Suprapubic skin (tissue), 4 donors: ENCODE measurements at regions not wholly inside any gene's neighbourhood (a gene's known extent, or its start where the extent isn't known, plus 50 kb on each side); places are given as distances from the start of the nearest gene placed in this dataset.

Experiments
- DNase-seq, 2 donors: peaks; one replicate each; pipeline ENCODE4 v3.0.0-alpha.2; 2019; ENCODE audit warnings: low spot score in 2 of 2
- H3K27ac ChIP-seq: fragments of 200-600 bp; sonication (generic); one replicate; pipeline ENCODE4 v1.5.1; 2019
- H3K27me3 ChIP-seq: fragments of 200-600 bp; sonication (generic); one replicate; pipeline ENCODE4 v1.5.1; 2019
- H3K36me3 ChIP-seq: fragments of 200-600 bp; sonication (generic); one replicate; pipeline ENCODE4 v1.5.1; 2019
- H3K4me1 ChIP-seq: fragments of 200-600 bp; sonication (generic); one replicate; pipeline ENCODE4 v1.5.1; 2019
- H3K4me3 ChIP-seq: fragments of 200-600 bp; sonication (generic); one replicate; pipeline ENCODE4 v1.5.1; 2019; ENCODE audit warnings: mild to moderate bottlenecking
- H3K9me3 ChIP-seq: fragments of 200-600 bp; sonication (generic); one replicate; pipeline ENCODE4 v1.5.1; 2019
- EP300 ChIP-seq: sonication (generic); formaldehyde crosslinking; IDR thresholded peaks from one replicate; pipeline ENCODE4 v1.6.1; 2017; ENCODE audit warnings: antibody characterized with exemption
- POLR2A ChIP-seq, 2 donors: fragments of 450-650 bp; IDR thresholded peaks; one replicate each; pipeline ENCODE4 v1.6.1; 2017; ENCODE audit warnings: antibody characterized with exemption in 2 of 2, mild to moderate bottlenecking in 2 of 2, moderate library complexity in 2 of 2
- POLR2AphosphoS5 ChIP-seq, 3 donors: sonication (generic); formaldehyde crosslinking; IDR thresholded peaks; one replicate each; pipeline ENCODE4 v1.6.1; 2017; ENCODE audit warnings: antibody characterized with exemption in 3 of 3
- WGBS: methylation state at CpG from one replicate; pipeline ENCODE4 v1.1.5; 2018; 5-methylcytosine and 5-hydroxymethylcytosine counted together
- TF ChIP-seq, protein P1 (sequence below), 2 donors: fragments of 200-600 bp in 1 of 2; fragments of 450-650 bp in 1 of 2; sonication (generic) in 1 of 2; IDR thresholded peaks; one replicate each; pipeline ENCODE4 v1.5.1; 2016 to 2019; ENCODE audit warnings: antibody characterized with exemption in 2 of 2, mild to moderate bottlenecking in 1 of 2, moderate library complexity in 1 of 2

DNA sequence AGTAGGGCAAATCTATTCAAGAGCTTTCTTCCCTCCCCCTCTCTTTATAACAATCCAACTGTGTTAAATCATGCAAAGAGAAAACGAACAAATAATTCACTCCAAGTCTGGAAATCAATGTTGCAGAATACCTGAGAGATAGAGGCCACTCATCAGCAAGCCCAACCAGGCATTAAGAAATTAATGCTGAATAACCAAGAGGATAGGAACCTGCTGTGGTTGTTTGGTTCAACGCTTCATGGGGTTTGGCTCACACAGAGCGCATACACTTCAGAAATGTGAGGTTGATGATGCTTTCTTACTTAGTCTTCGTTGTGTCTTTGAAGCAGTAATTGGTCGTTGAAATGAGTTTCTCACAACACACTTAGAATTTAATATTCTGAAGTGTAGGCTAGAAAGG, 1540.0 kb upstream of the PABPC4L start:
- 47% methylated on average over 5 of the region's 5 CpGs for WGBS
- H3K9me3 ChIP-seq = no peaks in the 10 kb centered on the region
- no peak overlapping the region for H3K27ac ChIP-seq
- TF ChIP-seq POLR2AphosphoS5 (IDR thresholded peaks at IDR 0.05) (no peak), POLR2A (IDR thresholded peaks at IDR 0.05) (no peak), EP300 (no peak)
- TF ChIP-seq, protein P1, sequence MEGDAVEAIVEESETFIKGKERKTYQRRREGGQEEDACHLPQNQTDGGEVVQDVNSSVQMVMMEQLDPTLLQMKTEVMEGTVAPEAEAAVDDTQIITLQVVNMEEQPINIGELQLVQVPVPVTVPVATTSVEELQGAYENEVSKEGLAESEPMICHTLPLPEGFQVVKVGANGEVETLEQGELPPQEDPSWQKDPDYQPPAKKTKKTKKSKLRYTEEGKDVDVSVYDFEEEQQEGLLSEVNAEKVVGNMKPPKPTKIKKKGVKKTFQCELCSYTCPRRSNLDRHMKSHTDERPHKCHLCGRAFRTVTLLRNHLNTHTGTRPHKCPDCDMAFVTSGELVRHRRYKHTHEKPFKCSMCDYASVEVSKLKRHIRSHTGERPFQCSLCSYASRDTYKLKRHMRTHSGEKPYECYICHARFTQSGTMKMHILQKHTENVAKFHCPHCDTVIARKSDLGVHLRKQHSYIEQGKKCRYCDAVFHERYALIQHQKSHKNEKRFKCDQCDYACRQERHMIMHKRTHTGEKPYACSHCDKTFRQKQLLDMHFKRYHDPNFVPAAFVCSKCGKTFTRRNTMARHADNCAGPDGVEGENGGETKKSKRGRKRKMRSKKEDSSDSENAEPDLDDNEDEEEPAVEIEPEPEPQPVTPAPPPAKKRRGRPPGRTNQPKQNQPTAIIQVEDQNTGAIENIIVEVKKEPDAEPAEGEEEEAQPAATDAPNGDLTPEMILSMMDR (IDR thresholded peaks at IDR 0.05) = no peak
- no peaks in the 10 kb centered on the region for H3K4me1 ChIP-seq
- no peaks in the 10 kb centered on the region for H3K36me3 ChIP-seq
- no peaks in the 10 kb centered on the region for H3K27me3 ChIP-seq
- DNase-seq = no peak
- H3K4me3 ChIP-seq = no peak overlapping the region

DNA sequence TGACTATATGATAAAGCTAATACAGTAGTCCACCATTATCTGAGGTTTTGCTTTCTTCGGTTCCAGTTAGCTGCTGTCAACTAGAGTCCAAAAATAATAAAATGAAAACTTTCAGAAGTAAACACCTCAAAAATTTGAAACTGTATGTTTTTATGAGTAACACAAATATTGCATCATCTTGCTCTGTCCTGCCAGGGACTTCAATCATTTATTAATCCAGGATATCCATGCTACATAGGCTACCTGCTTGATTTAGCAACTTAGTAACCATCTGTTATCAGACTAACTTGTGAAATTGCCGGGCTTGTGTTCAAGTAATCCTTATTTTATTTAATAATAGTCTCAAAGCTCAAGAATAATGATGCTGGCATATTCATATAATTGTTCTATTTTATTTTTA, 1537.8 kb upstream of the PABPC4L start:
- WGBS = 88% methylated on average over 2 of the region's 2 CpGs
- Histone ChIP-seq H3K27me3 (no peaks in the 10 kb centered on the region), H3K36me3 (no peaks in the 10 kb centered on the region), H3K9me3 (no peaks in the 10 kb centered on the region), H3K4me3 (no peak overlapping the region), H3K4me1 (no peaks in the 10 kb centered on the region), H3K27ac (no peak overlapping the region)
- no peak for DNase-seq
- TF ChIP-seq, protein P1 (IDR thresholded peaks at IDR 0.05) = no peak
- no peak for TF ChIP-seq EP300
- TF ChIP-seq POLR2AphosphoS5 (IDR thresholded peaks at IDR 0.05) = no peak
- no peak for TF ChIP-seq POLR2A (IDR thresholded peaks at IDR 0.05)

DNA sequence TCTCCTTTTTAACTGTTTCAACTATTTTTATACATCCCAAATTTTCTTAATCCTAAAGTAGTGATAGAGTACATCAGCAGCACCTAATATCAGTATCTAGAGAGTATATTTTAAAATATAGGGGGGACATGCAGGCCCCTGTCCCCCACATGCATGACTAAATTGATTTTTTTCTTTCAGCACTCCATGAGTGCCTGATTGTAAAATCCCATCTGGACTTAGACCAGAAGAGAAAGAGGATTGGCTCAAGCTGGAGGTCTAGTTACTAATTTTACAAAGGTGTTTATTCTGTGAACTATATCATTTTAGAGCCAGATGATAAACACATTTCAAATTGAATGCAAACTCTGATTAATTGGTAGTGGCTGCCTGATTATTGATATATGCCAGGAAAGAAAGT, 1533.9 kb upstream of the PABPC4L start:
- H3K27me3 ChIP-seq = no peaks in the 10 kb centered on the region

DNA sequence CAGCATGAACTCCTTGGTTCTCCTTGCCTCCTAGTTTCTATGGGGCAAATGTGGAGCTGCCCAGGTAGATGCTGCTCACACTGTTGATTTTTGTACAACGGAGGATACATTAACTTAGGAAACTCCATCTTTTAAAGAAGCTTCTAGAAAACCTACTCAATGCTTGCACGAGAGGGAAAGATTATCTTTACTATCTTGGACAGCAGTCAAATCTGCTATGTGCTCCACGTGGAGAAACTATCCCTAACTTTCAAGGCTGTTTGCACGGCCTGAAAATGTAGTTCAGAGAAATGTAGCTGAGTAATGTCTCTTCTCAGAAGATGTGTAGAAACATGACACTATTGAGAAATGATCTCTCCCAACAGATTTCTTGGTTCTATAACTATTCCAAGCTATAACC, 1530.9 kb upstream of the PABPC4L start:
- no peaks in the 10 kb centered on the region for H3K36me3 ChIP-seq
- no peak for DNase-seq
- H3K4me1 ChIP-seq = no peaks in the 10 kb centered on the region
- no peak overlapping the region for H3K27ac ChIP-seq
- WGBS = 77% methylated on average over 4 of the region's 4 CpGs
- no peaks in the 10 kb centered on the region for H3K9me3 ChIP-seq
- TF ChIP-seq, protein P1 (IDR thresholded peaks at IDR 0.05) = no peak
- no peak for TF ChIP-seq EP300
- TF ChIP-seq POLR2AphosphoS5 (IDR thresholded peaks at IDR 0.05) = no peak
- no peak for TF ChIP-seq POLR2A (IDR thresholded peaks at IDR 0.05)
- H3K27me3 ChIP-seq = no peaks in the 10 kb centered on the region
- H3K4me3 ChIP-seq = no peak overlapping the region

More for the DNA sequence above, 1533.9 kb upstream of the PABPC4L start:
- Histone ChIP-seq H3K4me1 (no peaks in the 10 kb centered on the region), H3K36me3 (no peaks in the 10 kb centered on the region), H3K4me3 (no peak overlapping the region), H3K27ac (no peak overlapping the region), H3K9me3 (no peaks in the 10 kb centered on the region)
- no peak for DNase-seq
- TF ChIP-seq POLR2A (IDR thresholded peaks at IDR 0.05) (no peak), POLR2AphosphoS5 (IDR thresholded peaks at IDR 0.05) (no peak), EP300 (no peak)
- TF ChIP-seq, protein P1 (IDR thresholded peaks at IDR 0.05) = no peak

- H3K4me1 ChIP-seq = no peaks in the 10 kb centered on the region
- 56% methylated on average over 2 of the region's 2 CpGs for WGBS
- no peaks in the 10 kb centered on the region for H3K9me3 ChIP-seq
- H3K27ac ChIP-seq = no peak overlapping the region
- H3K4me3 ChIP-seq = no peak overlapping the region
- TF ChIP-seq POLR2A (IDR thresholded peaks at IDR 0.05) (no peak), POLR2AphosphoS5 (IDR thresholded peaks at IDR 0.05) (no peak), EP300 (no peak)
- TF ChIP-seq, protein P1 (IDR thresholded peaks at IDR 0.05) = no peak
- H3K36me3 ChIP-seq = no peaks in the 10 kb centered on the region
- H3K27me3 ChIP-seq = no peaks in the 10 kb centered on the region
- DNase-seq = no peak
These were observed 1530.1 kb upstream of the PABPC4L start for GRCh38 chr4:135731682-135732081.
